SK-N-SH (cell line): ENCODE measurements at regions not wholly inside any gene's neighbourhood (a gene's known extent, or its start where the extent isn't known, plus 50 kb on each side); places are given as distances from the start of the nearest gene placed in this dataset.

ENCODE experiments used
- CTCF ChIA-PET: fragments of 300-600, 350-600 bp; formaldehyde crosslinking; extraction: SDS; loops from one replicate; lab custom pipeline; 2021; lab: Yijun Ruan, JAX
- POLR2A ChIA-PET: fragments of 350-600 bp; sonication (Branson Sonifier 250); formaldehyde crosslinking; extraction: SDS; loops from one replicate; lab custom pipeline; 2020; ENCODE audit warnings: antibody characterized with exemption, inconsistent platforms; lab: Yijun Ruan, JAX
- DNase-seq: peaks from one replicate; pipeline ENCODE4 v3.0.0; 2012
- H2AFZ ChIP-seq: fragments of 200-600 bp; sonication (generic); 2 replicates; pipeline ENCODE4 v1.8.1; 2016; ENCODE audit warnings: antibody characterized with exemption, mild to moderate bottlenecking, low read depth
- H3F3A ChIP-seq: fragments of 200-600 bp; sonication (generic); replicated peaks from 2 replicates; pipeline ENCODE3; 2016; ENCODE audit warnings: antibody characterized with exemption, mild to moderate bottlenecking; ENCODE audit not compliant: insufficient read depth
- H3K27ac ChIP-seq, 2 experiments: fragments of 200-500 bp in 1 of 2; fragments of 200-600 bp in 1 of 2; sonication (Bioruptor generic) in 1 of 2; sonication (generic), shearing (Covaris generic) in 1 of 2; 2 replicates each; pipeline versions ENCODE4 v1.5.1 to v1.6.1; 2014 to 2016; ENCODE audit warnings: low read depth in 2 of 2, inconsistent platforms in 1 of 2, low read length in 1 of 2, mild to moderate bottlenecking in 1 of 2, mixed read lengths in 1 of 2
- H3K27me3 ChIP-seq: fragments of 200-600 bp; sonication (generic), shearing (Covaris generic); 2 replicates; pipeline ENCODE4 v1.6.1; 2016; ENCODE audit warnings: mixed run types; ENCODE audit not compliant: insufficient read depth
- H3K36me3 ChIP-seq, 2 experiments: fragments of 200-500 bp in 1 of 2; fragments of 200-600 bp in 1 of 2; sonication (Bioruptor generic) in 1 of 2; sonication (generic) in 1 of 2; replicated peaks in 1 of 2; 2 replicates each; pipeline versions ENCODE3 to v1.5.1; 2014 to 2016; ENCODE audit warnings: low read length in 1 of 2, mild to moderate bottlenecking in 1 of 2; ENCODE audit not compliant: insufficient read depth in 2 of 2, control insufficient read depth in 1 of 2
- H3K4me1 ChIP-seq, 2 experiments: fragments of 200-500 bp in 1 of 2; fragments of 200-600 bp in 1 of 2; sonication (Bioruptor generic) in 1 of 2; sonication (generic), shearing (Covaris generic) in 1 of 2; 2 replicates each; pipeline versions ENCODE4 v1.5.1 to v1.6.1; 2014 to 2016; ENCODE audit warnings: low read depth in 1 of 2, low read length in 1 of 2, mixed run types in 1 of 2; ENCODE audit not compliant: insufficient read depth in 2 of 2, control insufficient read depth in 1 of 2
- H3K4me2 ChIP-seq: fragments of 200-600 bp; sonication (generic), shearing (Covaris generic); 2 replicates; pipeline ENCODE4 v1.6.1; 2017; ENCODE audit warnings: mixed run types
- H3K4me3 ChIP-seq, 2 experiments: fragments of 200-500 bp in 1 of 2; fragments of 200-600 bp in 1 of 2; sonication (Bioruptor generic) in 1 of 2; sonication (generic), shearing (Covaris generic) in 1 of 2; 2 replicates each; pipeline versions ENCODE4 v1.5.1 to v1.8.1; 2014 to 2016; ENCODE audit warnings: low read depth in 2 of 2, inconsistent platforms in 1 of 2, low read length in 1 of 2, mild to moderate bottlenecking in 1 of 2, mixed read lengths in 1 of 2, moderate library complexity in 1 of 2
- H3K79me2 ChIP-seq: fragments of 200-600 bp; sonication (generic); 2 replicates; pipeline ENCODE4 v1.8.1; 2017; ENCODE audit warnings: mild to moderate bottlenecking; ENCODE audit not compliant: insufficient read depth
- H3K9ac ChIP-seq: fragments of 200-600 bp; sonication (generic); 2 replicates; pipeline ENCODE4 v1.6.1; 2017; ENCODE audit warnings: mixed run types
- H3K9me2 ChIP-seq: fragments of 200-600 bp; sonication (generic); 2 replicates; pipeline ENCODE4 v1.6.1; 2017; ENCODE audit warnings: mixed run types
- H3K9me3 ChIP-seq: fragments of 200-600 bp; sonication (generic); 2 replicates; pipeline ENCODE4 v1.6.1; 2017; ENCODE audit warnings: mixed run types, mild to moderate bottlenecking, moderate library complexity
- H4K20me1 ChIP-seq: fragments of 200-600 bp; sonication (generic); 2 replicates; pipeline ENCODE4 v1.6.1; 2017; ENCODE audit warnings: mild to moderate bottlenecking, mixed run types; ENCODE audit not compliant: insufficient read depth
- FOSL2 ChIP-seq: IDR thresholded peaks from 2 replicates; pipeline ENCODE4 v1.4.0; 2012; ENCODE audit warnings: low read depth, mild to moderate bottlenecking, moderate library complexity, borderline replicate concordance
- FOXM1 ChIP-seq: IDR thresholded peaks from 2 replicates; pipeline ENCODE4 v1.4.0; 2012; ENCODE audit warnings: low read depth, mild to moderate bottlenecking
- GABPA ChIP-seq: IDR thresholded peaks from 2 replicates; pipeline ENCODE4 v1.4.0; 2012; ENCODE audit warnings: low read depth, mild to moderate bottlenecking
- MEF2A ChIP-seq: IDR thresholded peaks from 2 replicates; pipeline ENCODE4 v1.4.0; 2012; ENCODE audit warnings: low read depth, borderline replicate concordance
- MXI1 ChIP-seq: IDR thresholded peaks from 2 replicates; pipeline ENCODE4 v1.6.1; 2012; ENCODE audit warnings: mild to moderate bottlenecking, low read depth, low read length, improper control_type of control experiment
- NFIC ChIP-seq: IDR thresholded peaks from 2 replicates; pipeline ENCODE4 v1.4.0; 2012; ENCODE audit warnings: borderline replicate concordance
- POLR2AphosphoS5 ChIP-seq: IDR thresholded peaks from 2 replicates; pipeline ENCODE4 v1.6.1; 2012; ENCODE audit warnings: low read depth, low read length
- RAD21 ChIP-seq: IDR thresholded peaks from 2 replicates; pipeline ENCODE4 v1.6.1; 2012; ENCODE audit warnings: mild to moderate bottlenecking, low read length
- RFX5 ChIP-seq: IDR thresholded peaks from 2 replicates; pipeline ENCODE4 v1.6.1; 2012; ENCODE audit warnings: mild to moderate bottlenecking, improper control_type of control experiment, low read length
- RXRA ChIP-seq: IDR thresholded peaks from 2 replicates; pipeline ENCODE4 v1.4.0; 2012; ENCODE audit warnings: low read depth, mild to moderate bottlenecking, borderline replicate concordance
- SIN3A ChIP-seq: IDR thresholded peaks from 2 replicates; pipeline ENCODE4 v1.6.1; 2012; ENCODE audit warnings: low read depth, mild to moderate bottlenecking, low read length, moderate library complexity, borderline replicate concordance
- SMC3 ChIP-seq: IDR thresholded peaks from 2 replicates; pipeline ENCODE4 v1.6.1; 2012; ENCODE audit warnings: low read depth, low read length, improper control_type of control experiment
- TAF1 ChIP-seq: IDR thresholded peaks from 2 replicates; pipeline ENCODE4 v1.6.1; 2012; ENCODE audit warnings: low read depth, mild to moderate bottlenecking, low read length, moderate library complexity, borderline replicate concordance
- TEAD4 ChIP-seq: IDR thresholded peaks from 2 replicates; pipeline ENCODE4 v1.4.0; 2012; ENCODE audit warnings: mild to moderate bottlenecking, borderline replicate concordance; ENCODE audit not compliant: insufficient read depth
- YY1 ChIP-seq: IDR thresholded peaks from 2 replicates; pipeline ENCODE4 v1.4.0; 2012; ENCODE audit warnings: low read depth, mild to moderate bottlenecking
- WGBS: methylation state at CpG from one replicate; pipeline ENCODE4 v1.1.6; 2017; ENCODE audit warnings: low lambda C conversion rate; 5-methylcytosine and 5-hydroxymethylcytosine counted together
- TF ChIP-seq, protein P1 (sequence below): IDR thresholded peaks from 2 replicates; pipeline ENCODE4 v1.4.0; 2012; ENCODE audit warnings: low read depth, borderline replicate concordance
- TF ChIP-seq, protein P2 (sequence below): fragments of 200-600 bp; sonication (generic); IDR thresholded peaks from 2 replicates; pipeline ENCODE4 v1.6.1; 2017; ENCODE audit warnings: antibody characterized with exemption, mild to moderate bottlenecking, moderate library complexity

DNA sequence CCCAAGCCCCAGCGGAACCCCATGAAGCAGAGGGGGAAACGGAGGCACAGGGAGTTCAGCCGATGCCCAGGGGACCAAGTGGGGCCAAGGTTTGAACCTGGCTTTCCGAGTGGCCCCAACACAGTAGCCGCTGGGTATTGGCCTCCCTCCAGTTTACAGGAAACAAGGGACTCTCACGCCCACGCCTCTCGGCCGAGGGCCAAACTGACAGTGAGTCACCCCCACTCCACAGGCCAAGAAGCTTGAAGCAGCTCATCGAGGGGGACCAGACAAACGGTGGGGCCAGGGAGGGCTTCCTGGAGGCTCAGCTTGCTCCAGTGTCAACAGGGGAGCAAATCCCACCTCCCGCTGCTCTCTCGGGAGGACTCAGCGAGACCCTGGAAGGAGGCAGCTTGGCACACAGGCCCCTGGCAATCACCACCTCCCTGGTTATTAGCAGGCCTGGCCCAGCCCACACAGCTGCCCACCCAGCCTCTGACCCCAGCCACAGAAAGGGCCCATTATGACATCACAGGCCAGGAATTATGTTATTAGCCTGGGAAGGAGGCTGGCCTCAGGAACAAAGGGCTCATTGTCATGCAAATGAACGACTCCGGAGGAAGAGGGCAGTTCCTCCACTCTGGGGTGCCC is 54.6 kb downstream of the NCOR2 start (continued):
- TF ChIP-seq TEAD4 (peak; percentile 43; the same call in 1 of the 2 replicates), FOSL2 (peak; percentile 80), RFX5 (no peak), RXRA (peak; percentile 74), MXI1 (no peak), RAD21 (no peak), NFIC (peak; percentile 99), FOXM1 (no peak), YY1 (no peak)
- TF ChIP-seq, protein P1, sequence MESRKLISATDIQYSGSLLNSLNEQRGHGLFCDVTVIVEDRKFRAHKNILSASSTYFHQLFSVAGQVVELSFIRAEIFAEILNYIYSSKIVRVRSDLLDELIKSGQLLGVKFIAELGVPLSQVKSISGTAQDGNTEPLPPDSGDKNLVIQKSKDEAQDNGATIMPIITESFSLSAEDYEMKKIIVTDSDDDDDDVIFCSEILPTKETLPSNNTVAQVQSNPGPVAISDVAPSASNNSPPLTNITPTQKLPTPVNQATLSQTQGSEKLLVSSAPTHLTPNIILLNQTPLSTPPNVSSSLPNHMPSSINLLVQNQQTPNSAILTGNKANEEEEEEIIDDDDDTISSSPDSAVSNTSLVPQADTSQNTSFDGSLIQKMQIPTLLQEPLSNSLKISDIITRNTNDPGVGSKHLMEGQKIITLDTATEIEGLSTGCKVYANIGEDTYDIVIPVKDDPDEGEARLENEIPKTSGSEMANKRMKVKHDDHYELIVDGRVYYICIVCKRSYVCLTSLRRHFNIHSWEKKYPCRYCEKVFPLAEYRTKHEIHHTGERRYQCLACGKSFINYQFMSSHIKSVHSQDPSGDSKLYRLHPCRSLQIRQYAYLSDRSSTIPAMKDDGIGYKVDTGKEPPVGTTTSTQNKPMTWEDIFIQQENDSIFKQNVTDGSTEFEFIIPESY, result peak; percentile 64; the same call in 1 of the 2 replicates

DNA sequence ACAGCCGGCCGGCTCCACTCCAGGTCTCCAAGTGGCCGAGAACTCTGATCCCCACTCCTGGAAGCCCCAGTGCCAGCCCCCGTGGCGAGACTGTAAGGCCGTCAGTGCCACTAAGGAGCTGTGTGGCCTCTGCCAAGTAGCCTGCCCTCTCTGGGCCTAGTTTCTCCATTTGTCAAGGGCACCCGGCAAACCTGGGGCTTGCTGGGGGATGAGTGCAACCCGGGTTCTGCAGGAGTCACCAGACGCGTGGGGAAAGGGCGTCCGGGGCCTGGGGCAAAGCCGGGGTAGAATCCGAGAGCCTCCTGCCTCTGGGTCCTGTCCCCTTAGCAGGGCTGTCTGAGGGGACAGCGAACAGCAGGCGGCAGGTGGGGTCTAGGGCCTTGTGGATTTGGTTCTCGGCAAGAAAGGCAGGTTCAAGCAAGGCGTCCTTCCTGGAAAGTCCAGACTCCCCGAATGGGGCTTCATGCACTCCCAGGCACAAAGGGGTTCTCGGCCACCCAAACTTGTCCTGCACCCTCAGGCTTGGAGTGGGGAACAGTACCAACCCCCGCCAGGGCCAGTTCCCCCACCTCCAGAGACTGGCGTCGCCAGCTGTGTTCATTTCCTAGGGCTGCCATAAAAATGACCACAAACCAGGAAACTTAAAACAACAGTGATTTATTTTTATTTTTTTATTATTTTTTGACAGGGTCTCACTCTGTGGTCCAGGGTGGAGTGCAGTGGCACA is 56.0 kb downstream of the NCOR2 start:
- CTCF ChIA-PET, result interaction anchor here (1.0 to 1.2 kb wide), 2 partner anchors 96 to 250 kb away, joined by 3 to 5 read pairs; no protein-coding TSS in a partner anchor
- 96% methylated on average over 10 of the region's 23 CpGs for WGBS

More for the DNA sequence above, 56.0 kb downstream of the NCOR2 start:
- Histone ChIP-seq H3F3A (peaks cover 52% of the 10 kb centered on the region), H2AFZ (no peak overlapping the region), H3K4me1 (peaks cover 81 to 82% of the 10 kb centered on the region in 2 experiments), H3K9me3 (no peaks in the 10 kb centered on the region), H3K4me2 (peak overlapping the region; percentile 62; the same call in 1 of the 2 replicates), H3K27me3 (no peaks in the 10 kb centered on the region), H3K4me3 (no peak overlapping the region), H3K79me2 (peaks cover 100% of the 10 kb centered on the region), H3K9ac (no peak overlapping the region), H4K20me1 (peaks cover 66% of the 10 kb centered on the region), H3K36me3 (peaks cover 0 to 8% of the 10 kb centered on the region in 2 experiments), H3K27ac (peak overlapping the region; percentile 95 to 97), H3K9me2 (no peaks in the 10 kb centered on the region)
- TF ChIP-seq, protein P1, result no peak
- TF ChIP-seq MEF2A, result no peak
- TF ChIP-seq TAF1, result no peak
- no peak for TF ChIP-seq GABPA
- no peak for TF ChIP-seq YY1
- TF ChIP-seq SIN3A, result no peak
- TF ChIP-seq FOSL2, result no peak
- TF ChIP-seq, protein P2, sequence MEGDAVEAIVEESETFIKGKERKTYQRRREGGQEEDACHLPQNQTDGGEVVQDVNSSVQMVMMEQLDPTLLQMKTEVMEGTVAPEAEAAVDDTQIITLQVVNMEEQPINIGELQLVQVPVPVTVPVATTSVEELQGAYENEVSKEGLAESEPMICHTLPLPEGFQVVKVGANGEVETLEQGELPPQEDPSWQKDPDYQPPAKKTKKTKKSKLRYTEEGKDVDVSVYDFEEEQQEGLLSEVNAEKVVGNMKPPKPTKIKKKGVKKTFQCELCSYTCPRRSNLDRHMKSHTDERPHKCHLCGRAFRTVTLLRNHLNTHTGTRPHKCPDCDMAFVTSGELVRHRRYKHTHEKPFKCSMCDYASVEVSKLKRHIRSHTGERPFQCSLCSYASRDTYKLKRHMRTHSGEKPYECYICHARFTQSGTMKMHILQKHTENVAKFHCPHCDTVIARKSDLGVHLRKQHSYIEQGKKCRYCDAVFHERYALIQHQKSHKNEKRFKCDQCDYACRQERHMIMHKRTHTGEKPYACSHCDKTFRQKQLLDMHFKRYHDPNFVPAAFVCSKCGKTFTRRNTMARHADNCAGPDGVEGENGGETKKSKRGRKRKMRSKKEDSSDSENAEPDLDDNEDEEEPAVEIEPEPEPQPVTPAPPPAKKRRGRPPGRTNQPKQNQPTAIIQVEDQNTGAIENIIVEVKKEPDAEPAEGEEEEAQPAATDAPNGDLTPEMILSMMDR, result no peak
- TF ChIP-seq POLR2AphosphoS5, result no peak
- TF ChIP-seq SMC3, result no peak
- no peak for TF ChIP-seq RAD21
- DNase-seq, result no peak
- POLR2A ChIA-PET, result interaction anchor here (0.9 kb wide), 1 partner anchor 26 kb away, joined by 3 read pairs; no protein-coding TSS in a partner anchor
